ENCODE measurements at regions not wholly inside any gene's neighbourhood (a gene's known extent, or its start where the extent isn't known, plus 50 kb on each side); places are given as distances from the start of the nearest gene placed in this dataset.

- TF ChIP-seq POLR2AphosphoS5 (IDR thresholded peaks at IDR 0.05; ENCODE audit: low read depth, low read length) (no peak), POLR2A (IDR thresholded peaks at IDR 0.05; ENCODE audit: low read depth, low read length) (no peak)
Measured at GRCh38 chr12:114612062-114612461, 71.9 kb downstream of the TBX3 start.

Measured in GM12892 (cell line).